Neural progenitor cell (in vitro differentiated cells): ENCODE measurements at regions not wholly inside any gene's neighbourhood (a gene's known extent, or its start where the extent isn't known, plus 50 kb on each side); places are given as distances from the start of the nearest gene placed in this dataset.

Experiments used
- EZH2 ChIP-seq: fragments of 200-600 bp; sonication (generic); IDR thresholded peaks from 2 replicates; pipeline ENCODE4 v1.6.1; 2017; ENCODE audit warnings: antibody characterized with exemption, mild to moderate bottlenecking, moderate library complexity
- EZH2phosphoT487 ChIP-seq: fragments of 200-600 bp; sonication (generic); IDR thresholded peaks from 2 replicates; pipeline ENCODE4 v1.6.1; 2017; ENCODE audit warnings: antibody characterized with exemption
- TF ChIP-seq, protein P1 (sequence below): fragments of 200-600 bp; sonication (generic); IDR thresholded peaks from 2 replicates; pipeline ENCODE4 v1.5.1; 2017; ENCODE audit warnings: antibody characterized with exemption, mild to moderate bottlenecking

DNA sequence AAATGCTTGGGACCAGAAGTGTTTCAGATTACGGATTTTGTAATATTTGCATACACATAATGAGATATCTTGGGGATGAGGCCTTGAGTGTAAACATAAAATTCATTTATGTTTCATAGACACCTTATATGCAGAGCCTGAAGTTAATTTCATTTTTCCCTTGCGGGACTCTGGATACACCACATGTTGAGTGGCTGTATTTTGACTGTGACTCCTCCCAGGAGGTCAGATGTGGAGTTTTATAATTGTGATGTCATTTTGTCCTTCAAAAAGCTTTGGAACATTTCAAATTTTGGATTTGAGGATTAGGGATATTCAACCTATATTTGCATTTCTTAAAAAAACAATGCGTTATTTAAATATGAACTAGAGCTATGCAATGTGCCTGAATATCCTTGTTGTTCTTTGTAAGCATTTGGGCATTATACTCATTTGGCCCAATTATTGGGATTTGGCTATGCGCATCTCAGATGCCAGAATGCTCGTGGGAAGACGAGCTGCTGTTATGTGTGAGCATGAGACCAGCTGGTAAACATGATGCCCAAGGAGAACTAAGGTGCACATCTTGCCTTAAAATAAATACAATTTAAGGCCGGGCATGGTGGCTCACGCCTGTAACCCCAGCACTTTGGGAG, 223.0 kb upstream of the STS start:
- TF ChIP-seq, protein P1, sequence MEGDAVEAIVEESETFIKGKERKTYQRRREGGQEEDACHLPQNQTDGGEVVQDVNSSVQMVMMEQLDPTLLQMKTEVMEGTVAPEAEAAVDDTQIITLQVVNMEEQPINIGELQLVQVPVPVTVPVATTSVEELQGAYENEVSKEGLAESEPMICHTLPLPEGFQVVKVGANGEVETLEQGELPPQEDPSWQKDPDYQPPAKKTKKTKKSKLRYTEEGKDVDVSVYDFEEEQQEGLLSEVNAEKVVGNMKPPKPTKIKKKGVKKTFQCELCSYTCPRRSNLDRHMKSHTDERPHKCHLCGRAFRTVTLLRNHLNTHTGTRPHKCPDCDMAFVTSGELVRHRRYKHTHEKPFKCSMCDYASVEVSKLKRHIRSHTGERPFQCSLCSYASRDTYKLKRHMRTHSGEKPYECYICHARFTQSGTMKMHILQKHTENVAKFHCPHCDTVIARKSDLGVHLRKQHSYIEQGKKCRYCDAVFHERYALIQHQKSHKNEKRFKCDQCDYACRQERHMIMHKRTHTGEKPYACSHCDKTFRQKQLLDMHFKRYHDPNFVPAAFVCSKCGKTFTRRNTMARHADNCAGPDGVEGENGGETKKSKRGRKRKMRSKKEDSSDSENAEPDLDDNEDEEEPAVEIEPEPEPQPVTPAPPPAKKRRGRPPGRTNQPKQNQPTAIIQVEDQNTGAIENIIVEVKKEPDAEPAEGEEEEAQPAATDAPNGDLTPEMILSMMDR = no peak
- TF ChIP-seq EZH2 (no peak), EZH2phosphoT487 (no peak)
